Spleen (tissue), 11 donors: ENCODE measurements at regions not wholly inside any gene's neighbourhood (a gene's known extent, or its start where the extent isn't known, plus 50 kb on each side); places are given as distances from the start of the nearest gene placed in this dataset.

Source experiments
- DNase-seq: peaks from one replicate; pipeline ENCODE4 v3.0.0-alpha.2; 2020
- H3K27ac ChIP-seq, 8 donors: fragments of 200-600 bp; sonication (generic) in 7 of 8; 1 replicate in 4 of 8; 2 replicates in 4 of 8; pipeline versions ENCODE4 v1.5.0 to v1.8.0; 2016 to 2021; ENCODE audit warnings: inconsistent platforms in 4 of 8, mild to moderate bottlenecking in 4 of 8, moderate library complexity in 1 of 8
- H3K27me3 ChIP-seq, 7 donors: fragments of 200-600 bp; sonication (generic) in 6 of 7; replicated peaks in 1 of 7; 1 replicate in 4 of 7; 2 replicates in 3 of 7; pipeline versions ENCODE4 v1.5.0 to v1.8.0; 2016 to 2021; ENCODE audit warnings: inconsistent platforms in 3 of 7, mild to moderate bottlenecking in 1 of 7
- H3K36me3 ChIP-seq, 6 donors: fragments of 200-600 bp; sonication (generic) in 5 of 6; 1 replicate in 4 of 6; 2 replicates in 2 of 6; pipeline versions ENCODE4 v1.5.0 to v1.8.0; 2016 to 2021; ENCODE audit warnings: inconsistent platforms in 2 of 6
- H3K4me1 ChIP-seq, 6 donors: fragments of 200-600 bp; sonication (generic) in 5 of 6; 1 replicate in 3 of 6; 2 replicates in 3 of 6; pipeline versions ENCODE4 v1.5.0 to v1.8.0; 2016 to 2021; ENCODE audit warnings: inconsistent platforms in 3 of 6
- H3K4me3 ChIP-seq, 8 donors: fragments of 200-600 bp; sonication (generic) in 7 of 8; 1 replicate in 4 of 8; 2 replicates in 4 of 8; pipeline versions ENCODE4 v1.5.0 to v1.8.0; 2016 to 2021; ENCODE audit warnings: inconsistent platforms in 4 of 8, mild to moderate bottlenecking in 4 of 8, moderate library complexity in 2 of 8
- H3K9me3 ChIP-seq, 8 donors: fragments of 200-600 bp; sonication (generic) in 7 of 8; 1 replicate in 4 of 8; 2 replicates in 4 of 8; pipeline versions ENCODE4 v1.5.0 to v1.8.0; 2016 to 2021; ENCODE audit warnings: inconsistent platforms in 4 of 8
- POLR2A ChIP-seq, 3 donors: fragments of 450-650 bp; IDR thresholded peaks; one replicate each; pipeline ENCODE4 v1.5.1; 2017; ENCODE audit warnings: antibody characterized with exemption in 3 of 3, mild to moderate bottlenecking in 1 of 3
- POLR2AphosphoS5 ChIP-seq, 3 donors: sonication (generic); formaldehyde crosslinking; IDR thresholded peaks; one replicate each; pipeline ENCODE4 v1.5.1; 2017; ENCODE audit warnings: antibody characterized with exemption in 3 of 3
- WGBS, 5 donors: extraction: QIAGEN DNeasy Blood & Tissue Kit in 3 of 5; methylation state at CpG; one replicate each; pipeline versions ENCODE4 v1.1.5 to v1.1.7; 2013 to 2018; 5-methylcytosine and 5-hydroxymethylcytosine counted together
- intact Hi-C: fragments of 100-400 bp; cut with DNase I; formaldehyde crosslinking; loops from one replicate; pipeline ENCODE4 v1.15.0; 2023; ENCODE audit warnings: low total_unique reads
- TF ChIP-seq, protein P1 (sequence below), 11 experiments: fragments of 200-600 bp in 7 of 11; fragments of 450-650 bp in 4 of 11; sonication (generic) in 4 of 11; IDR thresholded peaks in 8 of 11; conservative IDR thresholded peaks in 3 of 11; 1 replicate in 7 of 11; 2 replicates in 4 of 11; pipeline versions ENCODE4 v1.4.0 to v1.8.0; 2016 to 2021; ENCODE audit warnings: antibody characterized with exemption in 11 of 11, inconsistent platforms in 4 of 11, mild to moderate bottlenecking in 1 of 11
- donor health status: healthy with polysubstance abuse.
- donor health status: DM: no; HTN: no; CAD: no; lungs with moderate emphysema.
- donor health status: DM: no; HTN: no; CAD: no.
- donor health status: Bipolar disorder and iron deficiency.
- donor health status: healthy.
- donor health status: DM: no; HTN: no; CAD: no.
- donor health status: DM: yes; HTN: yes; CAD: no.

DNA sequence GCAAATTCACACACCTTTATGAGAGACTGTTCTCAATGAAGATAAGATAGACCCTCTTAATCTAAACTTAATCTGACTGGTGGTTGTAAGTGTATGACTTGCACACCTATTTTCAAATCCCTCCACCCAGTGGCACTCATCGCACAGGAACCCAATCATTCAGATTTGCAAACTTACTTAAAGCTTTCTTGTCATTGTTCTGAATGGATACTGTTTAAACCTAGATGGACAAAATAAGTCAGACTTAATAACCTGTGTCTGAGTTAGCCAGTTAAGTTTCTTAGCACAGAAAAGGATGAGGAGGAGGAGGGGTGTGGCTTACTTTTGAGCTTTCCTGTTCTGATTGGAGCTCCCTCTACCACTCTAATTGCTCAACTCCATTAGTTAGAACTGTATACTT, 252.4 kb upstream of the CCNH start:
- H3K27ac ChIP-seq, result no peak overlapping the region
- no peaks in the 10 kb centered on the region for H3K36me3 ChIP-seq
- no peaks in the 10 kb centered on the region for H3K4me1 ChIP-seq
- no peaks in the 10 kb centered on the region for H3K27me3 ChIP-seq
- H3K9me3 ChIP-seq, result no peaks in the 10 kb centered on the region
- H3K4me3 ChIP-seq, result no peak overlapping the region
- DNase-seq, result no peak
- intact Hi-C loops, result no loop called here
- WGBS, 5 donors, result 77 to 85% (median 81%) methylated on average over 1 of the region's 1 CpG
- TF ChIP-seq POLR2AphosphoS5 (IDR thresholded peaks at IDR 0.05) (no peak), POLR2A (IDR thresholded peaks at IDR 0.05) (no peak)
- TF ChIP-seq, protein P1, sequence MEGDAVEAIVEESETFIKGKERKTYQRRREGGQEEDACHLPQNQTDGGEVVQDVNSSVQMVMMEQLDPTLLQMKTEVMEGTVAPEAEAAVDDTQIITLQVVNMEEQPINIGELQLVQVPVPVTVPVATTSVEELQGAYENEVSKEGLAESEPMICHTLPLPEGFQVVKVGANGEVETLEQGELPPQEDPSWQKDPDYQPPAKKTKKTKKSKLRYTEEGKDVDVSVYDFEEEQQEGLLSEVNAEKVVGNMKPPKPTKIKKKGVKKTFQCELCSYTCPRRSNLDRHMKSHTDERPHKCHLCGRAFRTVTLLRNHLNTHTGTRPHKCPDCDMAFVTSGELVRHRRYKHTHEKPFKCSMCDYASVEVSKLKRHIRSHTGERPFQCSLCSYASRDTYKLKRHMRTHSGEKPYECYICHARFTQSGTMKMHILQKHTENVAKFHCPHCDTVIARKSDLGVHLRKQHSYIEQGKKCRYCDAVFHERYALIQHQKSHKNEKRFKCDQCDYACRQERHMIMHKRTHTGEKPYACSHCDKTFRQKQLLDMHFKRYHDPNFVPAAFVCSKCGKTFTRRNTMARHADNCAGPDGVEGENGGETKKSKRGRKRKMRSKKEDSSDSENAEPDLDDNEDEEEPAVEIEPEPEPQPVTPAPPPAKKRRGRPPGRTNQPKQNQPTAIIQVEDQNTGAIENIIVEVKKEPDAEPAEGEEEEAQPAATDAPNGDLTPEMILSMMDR (IDR thresholded peaks at IDR 0.05 in 8 of 11, conservative IDR thresholded peaks at IDR 0.05 in 3 of 11), result no peak

DNA sequence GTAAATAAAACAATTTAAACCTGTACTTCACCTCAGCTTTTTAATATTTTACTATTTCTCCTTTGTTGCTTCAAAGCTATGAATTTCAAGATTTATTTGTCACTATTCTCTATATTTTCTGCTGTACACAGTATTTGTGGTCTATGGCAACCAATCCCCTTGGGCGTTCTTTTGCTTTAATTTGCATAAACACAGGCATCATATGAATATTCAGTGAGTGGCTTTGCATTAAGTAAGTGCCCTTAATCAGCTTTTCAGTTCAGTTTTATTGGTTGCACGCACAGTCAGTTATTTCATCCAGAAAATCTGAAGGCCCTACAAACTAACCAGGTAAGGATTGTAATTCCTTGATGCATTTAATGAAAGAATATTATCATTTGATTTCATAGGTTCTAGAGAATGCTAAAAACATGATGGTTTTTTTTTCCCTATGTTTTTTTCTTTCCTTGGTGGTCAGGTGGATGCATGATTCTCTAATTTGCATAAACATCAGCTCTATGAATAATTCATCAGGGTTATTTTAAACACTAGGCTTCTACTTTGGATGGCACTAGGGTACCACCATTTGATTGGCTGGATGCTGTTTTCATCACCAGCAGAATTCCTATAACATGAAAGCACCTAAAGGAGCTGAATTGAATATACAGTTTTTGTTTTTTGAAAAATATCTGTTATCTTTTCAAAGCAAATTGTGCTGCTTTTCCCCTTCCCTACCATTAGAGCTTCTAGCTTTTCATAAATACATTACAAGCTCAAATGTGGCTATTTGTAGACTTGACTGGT, 249.2 kb upstream of the CCNH start:
- TF ChIP-seq, protein P1 (IDR thresholded peaks at IDR 0.05 in 8 of 11, conservative IDR thresholded peaks at IDR 0.05 in 3 of 11), result no peak
- no peak for TF ChIP-seq POLR2AphosphoS5 (IDR thresholded peaks at IDR 0.05)
- no peak for TF ChIP-seq POLR2A (IDR thresholded peaks at IDR 0.05)
- WGBS, 5 donors, result 70 to 90% (median 82%) methylated on average over 2 of the region's 2 CpGs
- H3K36me3 ChIP-seq, result no peaks in the 10 kb centered on the region
- no peak overlapping the region for H3K4me3 ChIP-seq
- intact Hi-C loops, result no loop called here
- no peak for DNase-seq
- no peaks in the 10 kb centered on the region for H3K9me3 ChIP-seq
- H3K4me1 ChIP-seq, result no peaks in the 10 kb centered on the region
- H3K27ac ChIP-seq, result no peak overlapping the region
- H3K27me3 ChIP-seq, result no peaks in the 10 kb centered on the region

DNA sequence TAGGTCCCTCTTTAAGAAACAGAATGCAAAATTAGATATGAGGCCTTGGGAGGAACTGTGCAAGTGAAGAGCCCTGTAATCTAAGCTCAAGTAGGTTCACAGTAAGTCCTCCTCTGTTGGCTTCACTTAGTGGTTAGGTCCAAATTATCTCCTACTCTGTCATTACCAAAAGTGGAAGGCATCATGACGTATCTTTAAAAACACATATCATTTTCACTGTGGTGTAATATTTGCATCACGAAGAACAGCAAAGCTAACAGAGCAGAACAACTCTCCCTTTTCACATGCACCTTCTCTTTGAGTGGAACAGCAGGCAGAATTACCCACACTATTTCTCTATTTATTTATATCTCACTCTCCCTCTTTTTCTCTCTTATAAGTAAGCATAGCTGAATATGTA, 240.5 kb upstream of the CCNH start:
- 79 to 92% (median 84%) methylated on average over 2 of the region's 2 CpGs for WGBS, 5 donors
- Histone ChIP-seq H3K4me3 (no peak overlapping the region), H3K9me3 (no peaks in the 10 kb centered on the region), H3K4me1 (no peaks in the 10 kb centered on the region), H3K27me3 (no peaks in the 10 kb centered on the region), H3K27ac (no peak overlapping the region), H3K36me3 (no peaks in the 10 kb centered on the region)
- TF ChIP-seq POLR2A (IDR thresholded peaks at IDR 0.05) (no peak), POLR2AphosphoS5 (IDR thresholded peaks at IDR 0.05) (no peak)
- intact Hi-C loops, result no loop called here
- no peak for DNase-seq

DNA sequence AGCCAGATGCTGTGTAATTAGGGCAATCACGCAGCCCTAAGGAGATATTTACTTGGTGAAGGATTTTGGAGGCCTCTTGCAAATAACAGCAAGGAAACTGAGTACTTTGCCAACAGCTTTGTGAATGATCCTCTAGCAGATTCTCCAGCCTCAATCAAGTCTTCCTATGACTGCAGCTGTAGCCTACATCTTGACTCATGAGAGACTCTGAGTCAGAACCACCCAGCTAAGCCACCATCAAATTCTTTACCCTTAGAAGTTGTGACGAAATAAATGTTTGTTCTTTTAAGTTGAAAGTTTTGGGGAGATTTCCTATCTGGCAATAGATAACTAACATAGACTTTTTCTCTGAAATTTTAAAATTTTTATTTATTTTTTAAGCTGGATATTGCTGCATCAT, 237.6 kb upstream of the CCNH start:
- H3K36me3 ChIP-seq, result no peaks in the 10 kb centered on the region
- H3K27ac ChIP-seq, result no peak overlapping the region
- intact Hi-C loops, result no loop called here
- no peak for DNase-seq
- H3K27me3 ChIP-seq, result no peaks in the 10 kb centered on the region
- TF ChIP-seq POLR2AphosphoS5 (IDR thresholded peaks at IDR 0.05) (no peak), POLR2A (IDR thresholded peaks at IDR 0.05) (no peak)
- TF ChIP-seq, protein P1 (IDR thresholded peaks at IDR 0.05 in 8 of 11, conservative IDR thresholded peaks at IDR 0.05 in 3 of 11), result no peak
- 60 to 72% (median 61%) methylated on average over 2 of the region's 2 CpGs for WGBS, 5 donors
- H3K4me1 ChIP-seq, result no peaks in the 10 kb centered on the region
- no peak overlapping the region for H3K4me3 ChIP-seq
- H3K9me3 ChIP-seq, result no peaks in the 10 kb centered on the region
